ENCODE measurements at regions not wholly inside any gene's neighbourhood (a gene's known extent, or its start where the extent isn't known, plus 50 kb on each side); places are given as distances from the start of the nearest gene placed in this dataset.

DNA sequence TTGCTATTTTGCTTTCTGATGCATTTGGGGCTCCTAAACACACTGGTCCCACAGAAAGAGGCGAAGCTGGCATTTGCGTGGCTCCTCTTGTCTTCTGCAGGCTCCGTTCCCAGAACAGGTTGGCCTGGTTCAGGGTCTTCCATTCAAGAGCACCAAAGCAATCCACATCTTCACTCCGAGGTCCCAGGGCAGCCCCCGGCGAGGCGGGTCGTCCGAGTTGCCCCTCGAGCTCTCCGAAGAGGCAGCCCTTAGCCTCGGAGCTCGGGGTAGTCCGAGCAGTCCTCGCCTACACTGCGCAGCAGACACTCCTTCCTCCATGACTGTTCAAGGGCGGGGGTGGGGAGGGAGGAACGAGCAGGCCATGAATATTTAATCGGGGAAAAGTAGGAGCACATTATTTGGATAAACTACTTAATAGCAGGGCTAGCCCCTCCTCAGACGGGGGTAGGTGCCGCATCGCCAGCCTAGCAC, 321.3 kb downstream of the BLID start:
- Mint-ChIP-seq H3K27me3 (ENCODE audit: low read depth) (no peaks in the 10 kb centered on the region), H3K27ac (no peak overlapping the region), H3K36me3 (ENCODE audit: insufficient read depth in 1 of 3, low read depth in 3 of 3) (peaks cover 8 to 24% (median 14%) of the 10 kb centered on the region in 3 experiments), H3K4me1 (peaks cover 21 to 26% of the 10 kb centered on the region in 2 experiments), H3K9me3 (peaks cover 14% of the 10 kb centered on the region in 2 experiments), H3K4me3 (no peak overlapping the region)
- TF ChIP-seq, protein P1, sequence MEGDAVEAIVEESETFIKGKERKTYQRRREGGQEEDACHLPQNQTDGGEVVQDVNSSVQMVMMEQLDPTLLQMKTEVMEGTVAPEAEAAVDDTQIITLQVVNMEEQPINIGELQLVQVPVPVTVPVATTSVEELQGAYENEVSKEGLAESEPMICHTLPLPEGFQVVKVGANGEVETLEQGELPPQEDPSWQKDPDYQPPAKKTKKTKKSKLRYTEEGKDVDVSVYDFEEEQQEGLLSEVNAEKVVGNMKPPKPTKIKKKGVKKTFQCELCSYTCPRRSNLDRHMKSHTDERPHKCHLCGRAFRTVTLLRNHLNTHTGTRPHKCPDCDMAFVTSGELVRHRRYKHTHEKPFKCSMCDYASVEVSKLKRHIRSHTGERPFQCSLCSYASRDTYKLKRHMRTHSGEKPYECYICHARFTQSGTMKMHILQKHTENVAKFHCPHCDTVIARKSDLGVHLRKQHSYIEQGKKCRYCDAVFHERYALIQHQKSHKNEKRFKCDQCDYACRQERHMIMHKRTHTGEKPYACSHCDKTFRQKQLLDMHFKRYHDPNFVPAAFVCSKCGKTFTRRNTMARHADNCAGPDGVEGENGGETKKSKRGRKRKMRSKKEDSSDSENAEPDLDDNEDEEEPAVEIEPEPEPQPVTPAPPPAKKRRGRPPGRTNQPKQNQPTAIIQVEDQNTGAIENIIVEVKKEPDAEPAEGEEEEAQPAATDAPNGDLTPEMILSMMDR (conservative IDR thresholded peaks at IDR 0.05), result no peak
- Histone ChIP-seq H2BK20ac (ENCODE audit: low read depth, low read length, poor library complexity, severe bottlenecking) (no peak overlapping the region), H2BK120ac (ENCODE audit: low read depth, low read length, poor library complexity, severe bottlenecking) (no peak overlapping the region), H3K18ac (ENCODE audit: insufficient read length, low read depth, low read length) (no peak overlapping the region), H3K9ac (ENCODE audit: extremely low read depth, insufficient read length, low read length) (no peak overlapping the region), H2BK15ac (ENCODE audit: low read depth, low read length) (no peak overlapping the region), H2AK5ac (ENCODE audit: insufficient read length, low read length) (no peak overlapping the region), H4K20me1 (ENCODE audit: control insufficient read depth, insufficient read depth, insufficient read length) (no peaks in the 10 kb centered on the region), H3K23me2 (ENCODE audit: insufficient read length, low read depth, low read length, poor library complexity, severe bottlenecking) (no peaks in the 10 kb centered on the region), H3K27ac (ENCODE audit: insufficient read length, low read depth, low read length) (no peak overlapping the region), H4K5ac (ENCODE audit: insufficient read length, low read depth, low read length) (no peak overlapping the region), H2BK12ac (ENCODE audit: insufficient read length, low read depth, low read length) (no peak overlapping the region), H3K14ac (ENCODE audit: insufficient read depth, low read length) (no peak overlapping the region), H3K79me1 (ENCODE audit: insufficient read depth, low read depth, low read length, poor library complexity, severe bottlenecking) (no peaks in the 10 kb centered on the region), H2AFZ (ENCODE audit: low read length) (no peak overlapping the region), H3K23ac (ENCODE audit: insufficient read length, low read depth, low read length) (no peak overlapping the region), H3K79me2 (ENCODE audit: insufficient read depth, low read length) (no peaks in the 10 kb centered on the region), H3K9me3 (ENCODE audit: control insufficient read depth, low read depth, low read length) (peaks cover 5% of the 10 kb centered on the region), H3K4ac (ENCODE audit: low read depth, low read length) (no peak overlapping the region), H3K56ac (ENCODE audit: insufficient read length, low read depth, low read length) (no peak overlapping the region), H4K91ac (ENCODE audit: insufficient read length, low read depth, low read length) (no peak overlapping the region), H2BK5ac (ENCODE audit: insufficient read length, low read length) (no peak overlapping the region), H3K4me2 (ENCODE audit: insufficient read depth, insufficient read length, low read length) (no peak overlapping the region), H3K27me3 (ENCODE audit: insufficient read depth, low read length) (no peaks in the 10 kb centered on the region), H3T11ph (ENCODE audit: low read length) (no peak overlapping the region), H4K8ac (replicated peaks; ENCODE audit: insufficient read length, low read depth, low read length) (no peak overlapping the region), H3K4me1 (ENCODE audit: insufficient read depth, low read length) (no peaks in the 10 kb centered on the region; the same call in 1 of the 2 replicates)
- WGBS (ENCODE audit: extremely low coverage, insufficient read length, low lambda C conversion rate), result no CpG with 5 or more reads among the region's 22 CpGs
- DNase-seq, result peak; percentile 27
